LNCAP (cell line): ENCODE measurements at regions not wholly inside any gene's neighbourhood (a gene's known extent, or its start where the extent isn't known, plus 50 kb on each side); places are given as distances from the start of the nearest gene placed in this dataset.
A peak's percentile ranks its signal among the peaks of the same experiment; 100 is the strongest.

Source experiments
- CTCF ChIP-seq: fragments of 450-650 bp; IDR thresholded peaks from 2 replicates; pipeline ENCODE4 v1.5.1; 2017; ENCODE audit warnings: mild to moderate bottlenecking

DNA sequence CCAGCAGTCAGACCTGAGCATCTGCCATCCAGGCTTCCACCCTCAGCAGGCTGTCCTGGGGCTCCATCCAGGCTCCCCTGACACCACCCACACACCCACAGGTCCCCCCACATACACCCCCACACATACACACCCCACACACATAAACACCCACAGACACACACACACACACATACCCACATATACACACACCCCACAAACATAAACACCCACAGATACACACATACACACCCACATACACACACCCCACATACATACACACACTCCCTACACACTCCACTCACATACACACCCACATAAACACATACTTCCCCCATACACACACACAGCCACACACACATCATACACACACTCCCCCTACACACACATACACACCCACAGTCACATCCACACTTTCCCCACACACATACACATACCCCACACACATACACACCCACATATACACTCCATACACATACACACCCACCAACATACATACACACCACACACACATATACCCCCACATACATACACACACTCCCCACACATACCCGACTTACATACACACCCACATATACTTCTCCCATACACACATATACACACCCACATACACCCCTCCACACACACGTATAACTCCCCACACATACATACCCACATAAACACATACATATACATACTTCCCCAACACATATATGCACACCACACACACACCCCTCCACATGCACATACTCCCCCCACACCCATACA is 183.3 kb upstream of the ETAA1 start:
- TF ChIP-seq CTCF = no peak

GRCh38 chr2:67214585-67215185 is 182.4 kb upstream of the ETAA1 start:
- no peak for TF ChIP-seq CTCF

DNA sequence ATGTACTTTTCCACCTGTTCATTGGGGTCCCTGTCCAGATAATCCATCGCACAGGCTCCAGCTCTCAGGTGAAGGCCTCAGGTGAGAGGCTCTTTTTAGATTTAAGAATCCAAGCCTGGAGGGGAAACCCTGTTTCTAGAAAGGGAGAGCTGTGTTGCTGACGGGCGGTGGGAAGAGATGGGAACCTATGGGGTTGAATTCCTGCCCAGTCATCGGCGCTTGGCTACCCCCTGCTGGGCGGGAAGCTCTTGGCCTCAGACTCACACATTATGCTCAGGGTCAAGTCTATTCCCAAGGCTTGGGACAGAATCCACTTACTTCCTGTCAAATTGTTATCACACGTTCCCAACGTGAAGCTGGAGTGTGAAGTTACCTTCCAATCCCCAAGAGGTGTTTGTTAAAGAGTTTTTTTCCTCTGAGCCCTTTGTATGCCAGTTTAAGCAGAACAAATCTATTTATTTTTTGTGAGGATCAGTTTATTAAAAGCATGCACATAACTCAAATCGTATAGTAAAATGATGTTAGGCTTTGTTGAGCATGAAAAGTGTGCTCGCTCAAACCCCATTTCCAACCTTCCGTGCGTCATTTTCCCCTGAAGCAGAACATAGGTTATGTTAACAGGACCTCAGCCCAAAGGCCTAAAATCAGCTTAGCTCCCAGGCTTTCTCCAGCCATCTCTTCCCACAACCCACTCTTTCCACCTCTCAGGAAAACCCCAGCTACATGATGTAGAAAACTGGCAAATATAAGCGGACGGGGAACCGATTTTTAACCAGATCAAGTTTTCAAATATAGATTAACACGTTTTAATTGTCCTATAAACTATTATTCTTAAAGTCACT is 181.7 kb upstream of the ETAA1 start:
- peak; percentile 47; the same call in 1 of the 2 replicates for TF ChIP-seq CTCF

DNA sequence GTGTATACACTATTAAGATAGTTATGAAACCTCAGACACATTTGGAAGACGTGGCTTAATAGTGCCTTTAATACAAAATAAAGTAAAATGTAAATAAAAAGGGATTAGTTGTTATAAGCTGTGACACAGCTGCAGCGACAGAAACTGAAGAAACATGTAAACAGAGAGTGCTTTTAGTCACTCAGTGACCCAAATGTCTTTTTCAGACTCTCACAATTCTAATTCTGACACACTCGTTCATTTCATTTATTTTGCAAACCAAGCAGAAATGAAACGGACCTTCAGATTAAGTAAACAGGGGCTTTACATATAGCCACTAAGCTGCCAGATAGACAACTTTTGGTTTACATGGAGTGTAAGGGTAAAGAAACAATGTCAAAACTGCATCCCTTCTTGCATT is 181.0 kb upstream of the ETAA1 start:
- TF ChIP-seq CTCF = no peak

DNA sequence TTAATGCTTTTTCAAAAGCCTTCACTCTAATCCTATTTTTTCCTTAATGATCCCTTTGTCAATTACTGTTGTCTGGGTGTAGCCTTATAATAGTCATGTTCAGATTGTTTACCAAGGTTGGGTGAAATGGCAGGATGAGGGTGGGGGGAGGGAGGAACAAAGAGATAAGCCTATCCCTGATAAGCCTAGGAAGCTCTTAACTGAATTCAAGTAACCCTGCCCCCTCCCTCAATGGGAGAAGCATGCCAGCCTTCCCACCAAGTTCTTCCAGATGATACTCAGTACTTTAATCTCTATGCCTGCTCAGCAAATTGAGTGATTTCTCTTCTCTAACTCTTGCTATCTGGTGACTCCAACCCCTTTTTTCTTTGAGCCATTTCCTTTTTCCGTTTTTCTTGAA is 180.3 kb upstream of the ETAA1 start:
- no peak for TF ChIP-seq CTCF

- no peak for TF ChIP-seq CTCF
Measured at GRCh38 chr2:67217398-67217797, 179.7 kb upstream of the ETAA1 start.

DNA sequence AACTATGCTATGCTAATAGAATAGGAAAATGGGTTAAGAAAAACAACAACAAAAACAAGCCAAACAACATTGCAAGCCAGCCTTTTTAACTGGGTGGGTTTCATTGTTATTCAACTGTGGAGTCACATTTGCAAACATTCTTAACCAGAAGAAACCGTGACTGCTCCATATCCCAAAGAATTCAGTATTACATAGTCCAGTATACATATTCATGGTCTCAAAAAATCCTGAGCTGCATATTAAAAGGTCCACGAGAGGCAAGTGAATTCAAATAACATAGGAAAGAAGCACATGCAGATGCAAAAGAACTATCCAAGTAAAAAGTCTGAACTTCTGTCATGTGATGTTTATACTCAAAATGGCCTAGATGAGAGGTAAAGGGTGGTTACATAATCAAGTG is 179.1 kb upstream of the ETAA1 start:
- TF ChIP-seq CTCF = no peak
